Ramos (cell line): ENCODE measurements at regions not wholly inside any gene's neighbourhood (a gene's known extent, or its start where the extent isn't known, plus 50 kb on each side); places are given as distances from the start of the nearest gene placed in this dataset.

ENCODE experiments used
- in situ Hi-C: fragments of 300-500 bp; cut with MboI; formaldehyde crosslinking; loops from one replicate; pipeline ENCODE4 v1.14.3; 2022; ENCODE audit warnings: low sequenced_read_pairs; ENCODE audit not compliant: unreplicated experiment

- in situ Hi-C loops = no loop called here
These were observed 289.1 kb downstream of the ZNF516 start for GRCh38 chr18:76205906-76206305.

- in situ Hi-C loops = no loop called here
These were observed 291.5 kb downstream of the ZNF516 start for GRCh38 chr18:76203552-76203951.

- in situ Hi-C loops = no loop called here
These were observed 292.7 kb downstream of the ZNF516 start for GRCh38 chr18:76202322-76202721.

- in situ Hi-C loops = no loop called here
These were observed 299.4 kb downstream of the ZNF516 start for GRCh38 chr18:76195601-76196000.

DNA sequence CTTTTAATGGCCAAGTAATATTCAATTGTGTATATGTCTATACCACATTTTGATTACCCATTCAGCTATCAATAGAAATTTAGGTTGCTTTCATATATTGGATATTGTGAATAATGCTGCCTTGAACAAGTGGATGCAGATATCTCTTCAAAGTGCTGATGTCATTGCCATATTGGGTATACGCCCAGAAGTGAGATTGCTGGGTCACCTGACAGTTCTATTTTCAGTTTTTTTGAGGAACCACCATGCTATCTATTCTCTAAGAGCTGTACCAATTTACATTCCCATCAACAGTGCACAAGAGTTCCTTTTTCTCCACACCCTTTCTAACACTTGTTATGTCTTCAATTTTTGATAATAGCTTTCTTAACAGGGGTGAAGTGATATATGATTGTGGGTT is 306.9 kb downstream of the ZNF516 start:
- in situ Hi-C loops = no loop called here

- in situ Hi-C loops = no loop called here
These were observed 315.8 kb downstream of the ZNF516 start for GRCh38 chr18:76179257-76179656.

DNA sequence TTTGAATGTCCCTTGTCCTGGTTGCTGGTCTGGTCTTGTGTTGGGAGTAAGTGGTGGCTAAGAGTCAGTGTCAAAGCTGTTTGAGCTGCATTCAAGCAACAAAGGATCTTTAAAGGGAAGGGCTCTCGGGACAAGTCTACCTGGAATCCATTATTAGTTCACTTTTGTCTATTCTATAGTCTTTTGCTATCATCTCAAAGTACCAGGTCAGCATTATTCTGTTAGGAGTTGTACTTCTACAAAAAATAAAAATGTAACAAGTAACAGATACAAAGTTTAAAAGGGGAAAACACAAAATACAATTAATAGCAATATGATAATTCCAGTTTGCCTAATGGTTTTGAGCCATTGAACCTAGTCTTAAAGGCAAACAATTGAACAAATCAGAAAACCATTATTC is 317.9 kb downstream of the ZNF516 start:
- in situ Hi-C loops = no loop called here

DNA sequence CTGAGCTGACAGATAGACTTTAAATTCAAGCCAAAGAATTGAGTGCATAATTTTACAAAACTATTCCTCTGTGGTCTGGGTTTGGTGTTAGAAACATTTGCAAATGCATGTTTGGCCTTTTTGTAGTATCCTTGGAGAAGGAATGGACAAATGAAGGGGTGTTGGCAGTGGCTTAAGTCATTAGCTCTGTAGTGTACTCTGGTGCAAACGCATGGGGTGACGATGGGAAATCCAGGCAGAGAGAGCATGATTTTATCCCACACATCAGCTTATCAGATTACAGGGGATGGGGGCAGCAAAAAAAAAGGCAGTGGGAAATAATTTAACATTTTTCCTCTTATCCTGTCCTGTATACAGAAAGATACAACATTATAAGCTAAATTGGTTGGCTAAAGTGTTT is 320.6 kb downstream of the ZNF516 start:
- in situ Hi-C loops = no loop called here

DNA sequence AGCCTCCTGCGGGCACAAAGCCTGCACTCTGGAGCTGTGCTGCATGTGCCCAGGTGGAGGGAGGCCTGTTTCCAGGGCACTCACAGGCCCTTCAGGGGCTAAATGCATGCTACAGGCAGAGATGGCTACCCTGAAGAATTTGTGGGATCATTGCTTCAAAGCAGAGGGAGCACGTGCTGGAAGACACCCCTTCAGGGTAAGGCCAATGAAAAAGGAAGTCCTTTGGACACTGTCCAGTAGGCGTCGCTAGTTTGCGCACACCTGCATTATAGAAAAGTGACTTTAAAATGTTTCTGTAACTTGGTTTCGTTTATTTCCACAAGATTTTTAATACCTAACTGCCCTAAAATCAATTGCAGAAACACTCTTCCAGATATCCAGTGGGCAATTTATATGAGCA is 325.3 kb downstream of the ZNF516 start:
- in situ Hi-C loops = no loop called here

GRCh38 chr18:76167845-76168621 is 327.0 kb downstream of the ZNF516 start:
- in situ Hi-C loops = no loop called here

DNA sequence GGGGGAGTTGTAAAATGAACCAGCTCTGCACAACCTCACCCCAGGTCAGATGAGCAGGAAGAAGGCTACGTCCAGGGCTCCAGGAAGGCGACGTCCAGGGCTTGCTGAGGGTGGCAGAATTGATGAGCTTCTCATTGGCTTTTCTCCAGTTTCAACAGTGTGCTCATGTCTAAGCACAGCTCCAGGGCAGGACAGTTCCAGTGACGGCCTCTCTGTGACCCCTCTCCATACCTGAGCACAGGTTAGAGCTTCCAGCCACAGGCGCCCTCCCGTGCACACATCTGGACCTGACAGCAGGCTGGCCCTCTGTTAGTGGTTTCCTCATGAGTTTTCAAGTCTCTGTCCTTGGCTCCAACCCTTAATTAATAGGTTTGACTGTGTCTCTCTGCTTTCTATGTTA is 327.6 kb downstream of the ZNF516 start:
- in situ Hi-C loops = no loop called here

DNA sequence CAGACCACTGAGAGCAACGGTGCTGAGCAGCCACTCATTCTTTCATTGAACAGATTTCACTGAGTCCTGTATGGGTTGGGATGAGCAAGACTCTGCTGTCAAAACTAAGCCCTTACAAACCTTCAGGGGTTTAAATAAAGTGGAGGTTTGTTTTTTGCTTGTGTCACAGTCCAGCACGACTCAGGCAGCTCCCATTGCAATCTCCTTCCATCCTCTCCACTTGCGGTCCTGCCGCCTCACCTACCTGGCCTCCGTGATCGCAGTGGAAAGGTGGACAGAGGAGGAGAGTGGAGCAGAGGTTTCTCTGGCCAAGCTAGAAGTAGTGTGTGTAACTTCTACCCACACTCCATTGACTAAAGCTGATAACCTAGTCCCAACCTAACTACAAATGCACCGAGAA is 332.2 kb downstream of the ZNF516 start:
- in situ Hi-C loops = no loop called here

GRCh38 chr18:76161983-76162382 is 333.1 kb downstream of the ZNF516 start:
- in situ Hi-C loops = no loop called here

- in situ Hi-C loops = no loop called here
These were observed 341.4 kb downstream of the ZNF516 start for GRCh38 chr18:76153691-76154090.

DNA sequence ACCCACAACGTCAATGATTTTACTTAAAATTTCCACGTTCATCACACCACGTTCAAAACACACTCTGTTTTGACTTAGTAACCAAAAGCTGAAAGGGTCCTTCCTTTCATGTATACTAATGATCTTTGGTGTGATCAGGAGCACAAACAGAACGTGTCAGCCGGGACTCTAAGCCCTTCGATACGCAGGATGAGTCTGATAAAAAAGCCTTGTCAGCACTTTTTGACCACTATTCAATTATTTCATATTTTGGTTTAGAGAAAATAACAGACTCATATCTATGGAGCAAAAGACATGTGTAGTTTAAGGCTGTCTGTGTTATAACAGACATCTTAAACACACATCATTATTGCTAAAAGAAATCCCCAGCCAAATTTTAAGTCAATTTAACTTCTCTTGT is 345.3 kb downstream of the ZNF516 start:
- in situ Hi-C loops = no loop called here

GRCh38 chr18:76149284-76149683 is 345.8 kb downstream of the ZNF516 start:
- in situ Hi-C loops = no loop called here

GRCh38 chr18:76145521-76146376 is 349.3 kb downstream of the ZNF516 start:
- in situ Hi-C loops = no loop called here

GRCh38 chr18:76144844-76145243 is 350.2 kb downstream of the ZNF516 start:
- in situ Hi-C loops = no loop called here

DNA sequence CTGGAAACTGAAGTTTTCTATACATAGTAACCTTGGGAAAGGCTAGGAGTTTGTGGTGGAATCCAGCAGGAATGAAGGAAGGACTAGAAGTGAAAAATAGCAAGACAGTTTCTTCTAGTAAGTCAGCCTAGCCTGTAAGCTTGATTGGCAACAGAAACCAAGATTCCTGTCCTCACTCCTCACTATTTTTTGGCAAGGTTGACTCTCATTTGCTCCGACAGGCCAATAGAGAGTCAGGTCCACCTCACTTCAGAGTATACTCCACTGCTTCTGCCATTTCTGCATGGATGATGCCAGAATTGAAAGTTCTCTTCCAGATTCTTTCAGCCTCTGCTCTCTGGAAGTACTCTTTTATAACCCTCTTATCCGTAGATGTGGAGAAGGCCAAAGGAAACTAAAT is 352.4 kb downstream of the ZNF516 start:
- in situ Hi-C loops = no loop called here

DNA sequence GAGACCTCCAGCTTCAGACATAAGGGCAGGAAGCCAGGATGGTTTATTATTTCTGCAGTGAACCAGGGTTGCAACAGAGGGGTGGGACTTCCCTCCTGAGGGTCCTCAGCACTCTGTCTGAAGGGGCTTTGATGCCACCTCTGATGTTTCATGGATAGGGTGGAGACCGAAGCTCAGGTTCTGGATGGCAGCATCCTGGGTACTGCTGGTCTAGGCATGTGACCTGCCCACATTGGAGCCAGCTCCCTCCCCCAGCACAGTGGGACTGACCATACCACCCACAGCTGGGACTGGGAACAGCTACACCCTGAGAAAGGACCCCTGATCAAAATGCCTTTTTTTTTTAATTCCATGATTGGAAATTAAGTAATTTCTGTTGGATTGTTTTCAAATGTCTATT is 355.2 kb downstream of the ZNF516 start:
- in situ Hi-C loops = no loop called here

GRCh38 chr18:76137216-76137615 is 357.8 kb downstream of the ZNF516 start:
- in situ Hi-C loops = no loop called here

DNA sequence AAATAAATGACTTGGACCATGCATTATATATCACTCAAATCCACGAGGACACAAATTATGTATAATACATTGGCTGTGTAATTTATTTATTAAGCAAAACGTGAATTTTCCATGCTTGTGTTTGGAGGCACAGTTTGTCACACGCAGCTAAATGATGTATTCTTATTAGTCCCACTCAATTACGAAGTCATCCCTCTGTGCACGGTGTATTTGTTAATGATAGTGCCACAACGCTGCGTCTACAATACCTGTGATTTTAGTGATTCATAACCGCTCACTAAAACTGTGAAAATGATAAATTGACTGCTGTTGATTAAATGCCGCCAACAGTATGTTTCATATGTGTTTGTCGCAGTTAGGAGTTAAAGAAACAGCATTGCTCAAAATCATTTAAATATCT is 358.3 kb downstream of the ZNF516 start:
- in situ Hi-C loops = no loop called here
